GM19351 (cell line): ENCODE measurements at regions not wholly inside any gene's neighbourhood (a gene's known extent, or its start where the extent isn't known, plus 50 kb on each side); places are given as distances from the start of the nearest gene placed in this dataset.

Experiments used
- ATAC-seq: cut with Tn5 transposase; IDR thresholded peaks from one replicate; pipeline ENCODE4 v1.9.1; 2021; ENCODE audit warnings: mild to moderate bottlenecking, moderate library complexity; ENCODE audit not compliant: unreplicated experiment

DNA sequence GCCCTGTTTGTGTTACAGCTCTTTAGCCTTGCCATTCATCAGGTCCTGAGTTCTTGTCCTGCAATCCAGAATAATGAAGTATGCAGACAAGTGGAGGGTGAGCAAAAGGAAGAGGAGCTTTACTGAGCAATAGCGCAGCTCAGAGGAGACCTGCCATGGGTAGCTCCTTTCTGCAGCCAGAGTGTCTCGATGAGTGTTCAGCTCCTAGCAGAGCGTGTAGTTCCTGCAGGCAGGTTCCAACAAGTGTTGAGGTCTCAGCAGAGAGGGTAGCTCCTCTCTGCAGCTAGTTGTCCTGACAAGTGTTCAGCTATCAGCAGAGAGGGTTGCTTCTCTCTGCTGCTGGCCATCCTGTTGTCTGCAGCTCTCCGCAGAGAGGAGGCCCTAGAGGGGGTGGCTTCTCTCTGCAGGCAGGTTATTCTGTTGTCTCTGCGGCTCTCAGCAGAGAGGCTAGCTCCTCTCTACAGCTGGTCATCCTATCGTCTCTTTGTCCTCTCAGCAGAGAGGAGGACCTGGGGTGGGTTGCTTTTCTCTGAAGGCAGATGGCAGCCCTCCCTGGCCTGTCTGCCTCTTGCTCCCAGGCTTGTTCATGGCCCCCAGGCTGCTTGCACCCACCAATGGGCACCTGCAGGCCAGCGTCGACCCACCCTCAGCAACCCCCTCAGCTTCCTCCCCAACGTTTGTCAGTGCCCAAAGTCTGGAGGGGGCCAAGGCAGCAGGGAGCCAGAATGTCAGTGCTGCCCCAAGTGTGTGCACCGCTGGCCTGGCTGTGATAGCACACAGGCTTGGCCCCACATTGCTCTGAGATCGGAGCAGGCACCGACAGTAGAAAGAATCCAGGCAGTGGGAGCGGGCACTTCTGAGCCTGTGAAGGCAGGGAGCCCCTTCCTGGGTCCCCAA, 112.5 kb upstream of the RUNX3 start:
- ATAC-seq = no peak

DNA sequence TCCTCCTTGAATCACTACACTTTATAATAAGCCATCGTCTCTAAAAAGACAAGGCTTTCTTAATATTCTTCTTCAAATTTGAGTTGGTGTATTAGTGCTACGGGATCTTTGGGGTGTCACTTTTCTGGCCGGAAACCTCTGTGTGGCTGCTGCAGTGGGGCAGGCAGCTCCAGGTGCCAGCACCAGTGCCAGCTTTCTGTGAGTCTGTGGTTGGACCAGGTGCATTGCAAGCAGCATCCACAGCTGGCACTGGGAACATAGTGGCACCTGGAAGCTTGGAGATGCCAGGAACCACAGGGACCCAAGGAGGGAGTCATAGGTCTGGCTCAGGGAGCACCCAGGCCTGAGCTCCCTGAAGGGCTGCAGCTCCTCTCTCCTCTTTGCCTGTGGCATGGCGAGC, 111.8 kb upstream of the RUNX3 start:
- ATAC-seq = no peak

DNA sequence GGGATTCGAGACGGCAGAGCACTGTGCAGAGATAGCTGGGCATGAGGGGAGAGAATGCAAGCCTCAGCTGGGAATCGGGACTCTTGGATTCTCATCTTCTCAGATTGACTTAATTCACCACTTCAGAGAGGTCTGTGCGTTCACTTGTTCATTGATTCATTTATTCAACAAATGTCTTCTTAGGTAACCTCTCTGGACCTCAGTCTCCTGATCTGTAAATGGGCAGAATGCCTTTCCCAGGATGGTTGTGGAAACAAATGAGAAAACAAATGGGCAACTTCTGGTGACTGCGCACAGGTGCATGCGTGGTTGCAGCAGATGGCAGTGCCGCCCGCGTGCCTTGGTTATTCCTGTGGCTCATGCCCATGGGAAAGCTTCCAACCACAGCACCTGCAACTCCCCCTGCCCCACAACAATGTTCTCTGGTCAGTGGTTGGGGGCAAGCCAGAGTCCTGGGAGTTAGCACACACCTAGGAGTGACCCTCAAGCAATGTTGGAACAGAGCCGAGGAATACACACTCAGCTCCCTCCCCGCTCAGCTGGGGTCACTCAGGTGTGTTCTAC, 110.1 kb upstream of the RUNX3 start:
- no peak for ATAC-seq

DNA sequence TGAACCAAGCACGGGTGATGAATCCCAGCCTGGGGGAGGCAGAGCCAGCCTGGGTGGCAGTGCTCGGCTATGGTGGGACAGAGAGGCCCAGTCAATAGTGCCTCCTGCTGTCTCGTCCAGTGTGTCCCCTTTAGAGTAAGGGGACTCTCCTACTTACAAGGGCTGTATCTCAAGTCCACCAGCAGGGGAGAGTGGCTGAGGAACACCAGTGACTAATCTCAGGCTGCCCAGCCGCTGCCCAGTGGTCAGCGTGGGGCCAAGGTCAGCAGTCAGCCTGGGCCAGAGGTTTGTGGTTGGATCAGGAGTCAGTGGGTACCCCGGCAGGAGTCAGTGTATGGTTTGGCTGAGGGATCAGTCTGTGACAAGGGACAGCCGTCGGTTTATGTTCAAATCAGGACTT, 109.2 kb upstream of the RUNX3 start:
- ATAC-seq = no peak

DNA sequence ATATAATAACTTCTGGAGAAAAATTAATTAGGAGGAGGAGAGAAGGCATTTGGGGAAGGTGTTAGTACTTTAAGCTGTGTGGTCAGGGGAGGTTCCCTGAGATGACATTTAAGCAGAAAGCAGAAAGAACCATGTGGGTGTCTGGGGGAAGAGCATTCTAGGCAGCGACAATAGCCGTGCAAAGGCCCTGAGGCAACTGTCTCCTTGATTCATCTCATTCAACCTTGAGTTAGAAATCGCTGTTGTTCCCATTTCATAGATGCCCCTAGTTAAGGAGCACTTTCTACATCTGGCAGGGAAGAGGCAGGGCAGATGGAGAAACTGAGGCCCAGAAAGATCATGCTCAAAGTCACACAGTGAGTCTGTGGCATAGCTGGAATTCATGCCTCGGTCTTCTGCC, 108.6 kb upstream of the RUNX3 start:
- ATAC-seq = no peak

DNA sequence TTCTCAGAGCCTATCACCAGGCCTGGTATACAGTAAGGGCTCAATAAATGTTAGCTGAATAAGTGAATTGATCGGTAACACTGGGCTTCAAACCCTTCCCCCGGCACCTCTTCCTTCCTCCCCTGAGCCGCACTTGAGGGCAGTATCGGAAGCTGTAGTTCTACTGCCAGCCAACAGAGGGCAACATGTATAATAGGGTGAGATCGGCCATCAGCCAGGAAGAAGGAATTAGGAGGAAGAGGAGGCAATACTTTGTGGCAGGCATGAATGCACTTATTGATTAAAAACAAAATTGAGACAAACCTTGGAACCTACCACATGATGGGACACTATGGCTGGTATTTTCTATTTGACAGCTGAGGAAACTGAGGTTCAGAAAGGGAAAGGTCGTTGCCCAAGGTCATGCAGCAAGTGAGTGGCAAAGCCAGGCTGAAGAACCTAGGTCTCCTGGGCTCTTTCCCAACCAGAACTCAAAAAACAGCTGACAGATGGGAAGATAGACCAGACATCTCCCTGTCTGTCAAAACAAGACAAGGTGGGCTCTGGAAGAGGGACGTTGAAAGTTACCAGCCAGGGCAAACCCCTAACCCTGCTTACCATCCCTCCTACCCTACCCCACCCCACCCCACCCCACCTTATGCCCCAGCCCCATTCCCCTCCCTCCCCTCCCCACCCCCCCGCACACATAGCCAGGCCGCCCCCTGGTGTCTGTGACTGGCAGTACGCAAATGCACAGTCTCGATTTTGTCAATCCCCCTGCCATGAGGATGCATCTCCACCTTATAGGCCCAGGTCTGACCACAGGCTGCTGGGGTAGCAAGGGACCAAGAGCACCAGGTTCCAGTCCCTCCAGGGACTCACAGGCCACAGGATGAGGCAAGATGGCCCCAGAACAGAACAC, 107.3 kb upstream of the RUNX3 start:
- ATAC-seq = no peak

DNA sequence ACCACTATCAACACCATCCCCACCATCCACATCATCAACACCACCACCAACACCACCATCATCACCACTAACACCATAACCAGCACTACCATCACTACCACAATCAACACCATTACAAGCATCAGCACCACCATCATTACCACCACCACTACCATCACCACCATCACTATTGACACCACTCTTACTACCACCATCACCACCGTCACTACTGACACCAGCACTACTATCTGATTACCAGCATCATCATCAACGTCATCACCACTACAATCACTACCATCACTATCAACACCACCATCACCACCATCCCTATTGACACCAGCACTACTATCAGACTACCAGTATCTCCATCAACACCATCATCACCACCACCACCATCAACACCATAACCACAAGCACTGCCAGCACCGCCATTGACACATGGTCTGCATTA, 106.1 kb upstream of the RUNX3 start:
- no peak for ATAC-seq

DNA sequence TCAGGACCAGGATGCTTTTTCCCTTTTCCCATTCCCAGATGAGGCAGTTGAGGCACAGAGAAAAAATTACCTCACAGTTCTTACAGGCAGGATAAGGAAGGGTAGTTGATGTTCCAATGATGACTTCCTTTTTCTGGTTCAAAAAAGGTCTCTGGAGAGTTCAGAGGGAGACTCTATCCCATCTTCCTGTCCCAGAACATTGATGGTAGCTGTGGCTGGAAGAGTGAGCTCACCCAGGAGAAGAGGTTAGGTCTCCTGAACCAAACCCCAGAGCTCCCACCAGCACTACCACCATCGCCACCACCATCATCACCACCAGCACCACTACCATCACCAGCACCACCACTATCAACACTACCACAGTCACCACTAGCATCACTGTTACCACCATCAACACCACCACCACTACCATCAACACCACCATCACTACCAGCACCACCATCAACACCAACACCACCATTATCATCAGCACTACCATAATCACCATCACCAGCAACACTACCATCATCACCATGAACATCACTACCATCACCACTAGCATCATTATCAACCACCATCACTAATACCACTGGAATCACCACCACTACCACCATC, 105.5 kb upstream of the RUNX3 start:
- ATAC-seq = no peak

DNA sequence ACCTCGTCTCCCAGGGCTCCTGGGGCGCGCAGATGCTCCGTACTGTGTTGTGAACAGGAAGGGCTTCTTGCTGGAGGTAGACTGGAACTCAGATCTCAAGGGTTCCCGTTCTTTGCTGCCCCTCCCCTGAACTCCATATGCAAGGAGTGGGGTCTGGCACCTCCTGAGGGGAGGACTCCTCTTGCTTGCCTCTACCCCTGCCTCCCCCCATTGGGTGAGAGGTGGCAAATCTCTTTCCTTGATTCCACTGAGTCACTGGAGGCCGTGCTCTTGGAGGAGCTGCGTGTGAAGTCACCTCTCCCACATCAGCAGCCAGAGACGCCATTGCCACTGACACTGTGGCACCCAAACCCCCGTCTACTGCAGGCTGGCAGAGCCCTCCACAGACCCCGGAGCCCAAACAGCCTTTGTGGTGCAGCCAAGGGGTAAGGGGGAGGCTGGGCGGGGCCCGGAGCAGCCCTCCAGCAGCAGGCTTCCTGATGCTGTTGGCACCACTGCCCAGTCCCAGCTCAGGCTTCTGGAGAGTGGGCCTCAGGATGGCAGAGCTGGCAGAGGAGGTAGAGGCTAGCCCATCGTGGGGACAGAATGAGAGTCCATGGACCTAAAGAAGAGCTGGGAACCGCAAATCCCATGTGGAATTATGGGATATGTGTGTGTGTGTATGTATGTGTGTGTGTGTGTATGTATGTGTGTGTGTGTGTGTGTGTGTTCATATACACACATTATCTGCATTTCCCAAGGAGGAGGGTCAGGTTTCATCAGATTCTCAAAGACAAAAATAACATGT, 104.9 kb upstream of the RUNX3 start:
- ATAC-seq = no peak

DNA sequence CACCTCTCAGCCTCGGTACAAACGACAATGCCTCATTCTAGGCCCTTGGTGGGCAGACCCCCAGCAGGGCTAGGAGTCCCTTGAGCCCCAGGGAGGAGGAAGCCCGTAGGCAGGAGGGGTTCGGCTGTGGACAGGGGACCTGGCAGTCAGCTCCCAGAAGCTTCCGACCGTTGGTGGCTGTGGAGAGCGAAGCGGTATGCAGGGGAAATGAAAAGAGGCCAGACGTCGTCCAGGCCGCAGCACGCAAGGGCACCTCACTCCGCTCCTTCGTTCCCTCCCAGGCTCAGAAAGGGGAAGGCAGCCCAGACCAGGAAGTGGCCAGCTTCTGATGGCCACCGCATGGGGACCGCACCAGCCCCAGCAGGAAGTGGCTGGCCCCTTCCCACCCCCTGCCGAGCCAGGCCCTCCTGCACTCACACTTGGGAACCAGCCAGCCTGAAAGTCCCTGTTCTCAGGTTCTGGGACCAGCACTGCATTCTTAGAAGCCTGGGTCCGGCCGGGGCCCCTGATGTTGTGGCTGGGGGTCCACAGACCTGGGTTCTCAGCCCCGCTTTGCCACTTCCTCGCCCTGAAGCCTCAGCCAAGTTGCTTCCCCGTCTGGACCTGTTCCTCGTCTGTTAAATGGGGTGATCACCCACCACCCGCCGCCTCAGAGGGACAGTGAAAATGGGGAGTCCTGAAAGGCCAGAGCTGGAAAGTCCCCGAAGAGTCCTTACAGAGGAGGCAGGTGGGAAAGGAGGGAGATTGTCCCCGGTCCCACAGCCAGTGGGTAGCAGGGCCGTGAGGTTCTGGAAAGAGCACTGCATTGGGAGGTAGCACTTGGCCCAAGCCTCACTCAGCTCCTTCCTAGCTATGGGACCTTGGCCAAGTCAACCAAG, 104.0 kb upstream of the RUNX3 start:
- ATAC-seq = no peak

DNA sequence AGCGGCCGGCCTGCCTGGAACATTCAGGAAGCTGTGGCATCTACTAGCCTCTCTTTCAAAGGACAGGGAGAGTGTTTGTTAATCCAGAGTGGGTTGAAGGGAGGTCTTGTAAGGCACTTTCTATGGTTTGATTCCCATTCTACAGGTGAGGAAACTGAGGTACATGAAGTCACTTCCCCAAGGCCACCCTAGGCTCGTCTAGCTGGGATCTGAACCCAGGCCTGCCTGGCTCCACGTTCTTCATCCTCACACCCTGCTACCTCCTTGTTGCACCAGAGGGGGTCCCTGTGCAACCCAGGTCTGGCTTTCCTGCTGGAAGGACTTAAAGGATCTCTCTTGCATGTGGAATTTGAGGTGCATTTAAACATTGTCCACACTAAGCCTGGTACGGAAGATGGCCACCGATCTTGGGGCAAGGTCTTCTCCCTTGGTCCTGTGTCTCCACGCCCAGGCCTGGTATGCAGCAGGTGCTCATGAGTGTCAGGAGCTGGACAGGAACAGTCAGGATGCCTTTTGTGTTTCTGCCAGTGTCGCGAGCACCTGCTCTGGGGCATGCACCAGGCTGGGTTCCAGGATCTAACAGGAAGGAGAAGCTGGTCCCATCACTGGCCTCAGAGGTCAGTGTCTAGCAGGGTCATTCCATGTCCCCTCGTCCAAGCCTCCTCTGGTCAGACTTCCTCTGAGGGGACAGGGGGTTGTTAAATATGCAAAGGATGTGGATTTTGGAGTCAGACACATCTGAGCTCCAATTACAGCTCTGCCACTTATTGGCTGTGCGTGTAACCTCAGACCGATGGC, 103.2 kb upstream of the RUNX3 start:
- no peak for ATAC-seq

DNA sequence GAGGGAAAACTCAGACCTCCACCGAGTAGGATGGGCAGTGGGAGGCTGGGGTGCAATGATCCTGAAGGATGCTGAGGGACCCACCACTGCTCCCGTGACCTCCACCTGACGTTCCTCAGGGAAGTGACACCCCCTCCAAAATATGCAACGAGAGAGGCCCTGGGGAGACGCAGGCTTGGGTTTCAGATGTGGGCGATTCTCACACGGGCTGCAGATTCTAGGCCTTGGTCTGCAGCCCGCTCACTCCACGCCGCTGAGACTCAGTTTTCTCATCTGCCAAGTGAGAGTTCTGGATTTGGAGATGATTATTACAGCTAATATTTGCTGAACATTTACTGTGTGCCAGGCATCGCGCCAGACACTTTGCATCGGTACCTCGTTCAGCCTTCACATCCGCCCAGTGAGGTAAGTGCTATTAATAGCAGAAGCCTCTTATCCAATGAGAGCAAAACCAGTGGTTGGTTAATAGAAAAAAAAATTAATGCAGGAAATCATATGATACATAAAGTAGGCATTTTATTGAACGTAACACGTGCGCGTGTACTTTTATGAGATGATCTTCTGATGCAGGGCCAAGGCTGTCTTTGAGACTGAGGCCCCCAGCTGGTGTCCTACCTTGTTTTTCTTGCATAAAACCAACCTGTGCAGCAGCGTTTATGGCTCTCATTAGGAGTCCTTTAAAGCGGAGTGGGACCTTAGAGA, 102.0 kb upstream of the RUNX3 start:
- peak; percentile 42 for ATAC-seq

DNA sequence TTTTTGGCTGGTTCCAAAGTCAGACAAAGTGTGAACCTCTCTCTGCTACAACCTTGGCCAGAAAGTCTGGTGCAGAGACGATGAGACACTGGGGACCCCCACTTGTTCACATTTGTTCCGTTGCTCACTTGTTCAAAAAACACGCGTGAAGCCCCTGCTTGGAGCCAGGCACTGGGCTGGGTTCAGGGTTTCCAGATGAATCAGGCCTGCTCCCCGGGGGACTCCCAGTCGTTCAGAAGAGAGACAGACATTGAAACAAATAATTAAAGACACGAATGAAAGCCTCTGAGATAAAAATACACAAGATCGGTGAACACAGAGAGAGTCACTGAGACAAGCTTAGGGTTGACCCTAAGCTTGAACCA, 101.5 kb upstream of the RUNX3 start:
- peak; percentile 29 for ATAC-seq

DNA sequence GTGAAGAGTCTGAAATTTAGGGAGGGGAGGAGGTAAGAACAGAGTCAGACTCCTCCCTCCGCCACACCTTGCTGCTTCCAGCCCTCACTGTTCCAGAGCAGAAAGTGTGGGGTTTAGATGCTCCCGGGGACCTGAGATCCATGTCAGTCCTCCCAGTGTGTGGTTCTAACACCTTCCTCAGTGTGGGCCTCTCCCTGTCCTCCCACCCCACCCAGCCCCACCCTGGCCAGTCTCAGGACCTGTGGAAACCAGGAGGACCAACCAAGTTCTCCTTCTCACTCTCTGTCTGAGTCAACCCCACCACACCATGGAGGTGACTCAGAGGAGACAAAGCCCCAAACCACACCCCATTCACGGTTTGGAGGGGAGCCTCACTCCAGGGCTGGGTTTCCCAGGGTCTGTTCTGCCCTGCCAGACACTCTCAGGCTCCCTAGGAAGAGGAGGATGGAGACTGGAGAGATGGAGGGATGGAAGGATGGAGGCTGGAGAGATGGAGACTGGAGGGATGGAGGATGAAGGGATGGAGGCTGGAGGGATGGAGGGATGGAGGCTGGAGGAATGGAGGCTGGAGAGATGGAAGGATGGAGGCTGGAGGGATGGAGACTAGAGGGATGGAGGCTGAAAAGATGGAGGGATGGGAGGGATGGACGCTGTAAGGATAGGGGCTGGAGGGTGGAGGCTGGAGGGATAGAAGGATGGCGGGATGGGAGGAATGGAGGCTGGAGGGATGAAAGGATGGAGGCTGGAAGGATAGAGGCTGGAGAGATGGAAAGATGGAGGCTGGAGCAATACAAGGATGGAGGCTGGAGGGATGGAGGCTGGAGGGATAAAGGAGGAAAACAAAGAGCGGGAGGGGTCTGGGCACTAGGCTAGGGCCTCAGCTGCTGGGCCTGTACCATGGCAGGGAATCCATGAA, 100.9 kb upstream of the RUNX3 start:
- ATAC-seq = peak; percentile 52

DNA sequence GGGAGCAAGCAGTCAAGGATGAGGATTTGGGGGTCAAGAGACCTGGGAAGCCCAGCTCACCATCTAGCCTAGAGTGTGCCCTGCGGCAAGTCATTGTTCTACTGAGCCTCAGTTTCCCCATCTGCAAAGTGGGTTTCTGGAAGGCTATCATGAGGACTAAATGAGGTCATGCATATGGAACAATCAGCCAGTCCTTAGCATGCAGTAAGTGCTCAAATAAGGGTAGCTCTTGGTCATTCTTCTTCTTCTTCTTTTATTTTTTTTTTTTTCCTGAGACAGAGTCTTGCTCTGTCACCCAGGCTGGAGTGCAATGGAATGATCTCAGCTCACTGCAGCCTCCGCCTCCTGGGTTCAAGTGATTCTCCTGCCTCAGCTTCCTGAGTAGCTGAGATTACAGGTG, 99.9 kb upstream of the RUNX3 start:
- no peak for ATAC-seq

DNA sequence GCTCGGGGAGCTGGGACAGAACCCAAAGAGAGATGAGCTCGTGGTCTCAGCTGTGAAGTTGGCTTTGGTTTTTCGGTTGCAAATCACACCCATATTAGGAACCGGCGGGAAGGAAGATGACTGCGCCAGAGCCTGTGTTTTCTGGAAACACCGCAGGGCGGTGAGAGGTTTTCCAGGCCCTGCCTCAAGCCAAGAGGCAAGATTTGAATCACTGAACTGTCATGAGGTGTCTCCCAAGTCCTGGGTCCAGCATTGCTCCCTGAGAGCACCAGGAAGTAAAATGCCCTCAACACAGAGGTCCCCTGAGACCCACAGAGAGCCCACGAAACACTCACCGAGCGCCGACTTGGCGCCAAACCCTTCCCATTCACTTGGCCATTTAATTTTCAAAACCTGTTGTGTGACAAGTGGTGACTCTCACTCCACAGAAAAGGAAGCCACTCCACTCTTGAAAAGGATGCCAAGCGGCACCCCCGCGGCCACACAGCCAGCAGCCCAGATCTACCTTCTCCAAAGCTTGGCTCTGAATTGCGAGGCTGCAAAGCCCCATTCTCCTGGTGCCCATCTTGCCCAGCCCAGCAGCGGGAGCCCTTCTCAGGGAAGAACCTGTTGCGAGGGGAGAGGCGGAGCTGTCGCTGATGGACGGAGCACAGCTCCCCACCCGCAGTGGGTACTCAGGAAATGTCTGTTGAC, 99.0 kb upstream of the RUNX3 start:
- ATAC-seq = no peak

DNA sequence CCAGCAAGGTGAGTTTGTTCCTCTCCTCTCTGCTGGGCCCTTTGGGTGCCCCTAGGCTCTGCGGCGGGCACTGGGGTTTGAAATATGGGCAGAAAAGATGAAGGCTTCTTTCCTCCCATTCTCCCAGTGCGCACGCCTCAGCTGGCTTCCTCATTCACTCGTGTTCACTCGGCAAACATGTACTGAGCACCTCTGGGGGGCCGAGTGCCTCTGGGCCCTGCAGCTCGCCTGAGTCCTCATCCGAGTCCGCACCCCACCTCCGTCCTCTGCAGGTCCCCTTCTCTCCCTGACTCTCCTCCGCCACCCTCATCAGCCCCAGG, 98.5 kb upstream of the RUNX3 start:
- ATAC-seq = no peak
